ENCODE measurements at regions not wholly inside any gene's neighbourhood (a gene's known extent, or its start where the extent isn't known, plus 50 kb on each side); places are given as distances from the start of the nearest gene placed in this dataset.

DNA sequence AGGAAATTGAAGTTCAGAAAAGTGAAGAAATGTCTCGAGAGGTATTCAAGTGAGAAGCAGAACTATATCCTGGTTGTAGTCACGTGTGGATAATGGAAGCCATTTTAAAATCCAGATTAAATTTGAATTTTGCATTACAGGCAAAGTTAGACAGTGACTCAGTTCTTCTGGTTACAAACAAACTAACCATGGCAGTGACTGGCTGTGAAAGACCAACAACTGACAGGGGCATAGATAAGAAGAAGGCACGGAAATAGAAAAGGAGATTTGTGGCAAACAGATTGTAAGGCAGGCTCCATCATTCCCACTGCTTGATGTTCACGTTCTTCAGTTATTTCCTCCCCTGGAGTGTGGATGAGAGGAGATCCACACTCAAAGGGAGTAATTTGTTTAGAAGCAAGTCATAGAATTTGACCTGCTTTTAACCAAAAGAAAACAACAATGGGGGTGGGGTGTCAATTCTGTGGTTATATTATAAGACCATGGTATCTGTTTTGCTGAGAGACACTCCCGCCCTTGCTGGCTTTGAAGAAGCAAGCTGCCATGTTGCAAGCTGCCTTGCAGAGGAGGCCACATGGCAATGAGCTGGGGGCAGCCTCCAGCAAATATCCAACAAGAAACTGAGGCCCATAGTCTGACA is 795.3 kb downstream of the VRK1 start:
- TF ChIP-seq, protein P1, sequence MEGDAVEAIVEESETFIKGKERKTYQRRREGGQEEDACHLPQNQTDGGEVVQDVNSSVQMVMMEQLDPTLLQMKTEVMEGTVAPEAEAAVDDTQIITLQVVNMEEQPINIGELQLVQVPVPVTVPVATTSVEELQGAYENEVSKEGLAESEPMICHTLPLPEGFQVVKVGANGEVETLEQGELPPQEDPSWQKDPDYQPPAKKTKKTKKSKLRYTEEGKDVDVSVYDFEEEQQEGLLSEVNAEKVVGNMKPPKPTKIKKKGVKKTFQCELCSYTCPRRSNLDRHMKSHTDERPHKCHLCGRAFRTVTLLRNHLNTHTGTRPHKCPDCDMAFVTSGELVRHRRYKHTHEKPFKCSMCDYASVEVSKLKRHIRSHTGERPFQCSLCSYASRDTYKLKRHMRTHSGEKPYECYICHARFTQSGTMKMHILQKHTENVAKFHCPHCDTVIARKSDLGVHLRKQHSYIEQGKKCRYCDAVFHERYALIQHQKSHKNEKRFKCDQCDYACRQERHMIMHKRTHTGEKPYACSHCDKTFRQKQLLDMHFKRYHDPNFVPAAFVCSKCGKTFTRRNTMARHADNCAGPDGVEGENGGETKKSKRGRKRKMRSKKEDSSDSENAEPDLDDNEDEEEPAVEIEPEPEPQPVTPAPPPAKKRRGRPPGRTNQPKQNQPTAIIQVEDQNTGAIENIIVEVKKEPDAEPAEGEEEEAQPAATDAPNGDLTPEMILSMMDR (tag by site-specific recombination; IDR thresholded peaks at IDR 0.05), result no peak
- TF ChIP-seq ZNF510 (tag by site-specific recombination; IDR thresholded peaks at IDR 0.05; ENCODE audit: insufficient replicate concordance) (no peak), ZNF133 (tag by site-specific recombination; IDR thresholded peaks at IDR 0.05) (no peak), ZBTB48 (tag by site-specific recombination; IDR thresholded peaks at IDR 0.05) (no peak), ZNF239 (tag by site-specific recombination; IDR thresholded peaks at IDR 0.05) (no peak), ZNF768 (tag by site-specific recombination; IDR thresholded peaks at IDR 0.05) (no peak), ZNF555 (tag by site-specific recombination; conservative IDR thresholded peaks at IDR 0.05) (no peak), MZF1 (tag by site-specific recombination; IDR thresholded peaks at IDR 0.05; ENCODE audit: borderline replicate concordance) (no peak), ZNF501 (tag by site-specific recombination; IDR thresholded peaks at IDR 0.05) (no peak)
